ENCODE measurements at regions not wholly inside any gene's neighbourhood (a gene's known extent, or its start where the extent isn't known, plus 50 kb on each side); places are given as distances from the start of the nearest gene placed in this dataset.

DNA sequence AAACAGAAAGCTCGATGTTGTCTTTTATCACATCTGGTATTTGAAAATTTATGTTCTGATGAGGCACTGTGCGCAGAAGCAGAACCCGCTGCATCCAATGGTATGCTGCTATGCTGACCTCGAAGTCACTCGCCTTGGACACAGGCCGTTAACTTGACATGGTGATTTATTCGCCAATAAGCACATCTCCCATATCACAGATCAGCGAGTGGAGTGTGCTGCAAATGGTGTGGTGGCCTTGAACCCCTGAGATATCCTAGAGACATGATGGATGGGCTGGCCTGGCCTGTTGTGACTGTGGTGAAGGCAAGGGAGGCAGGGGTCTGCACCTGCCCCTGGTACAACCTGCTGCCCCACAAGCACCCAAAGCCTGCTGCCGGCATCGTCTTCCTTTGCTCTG, 175.4 kb upstream of the FRG1 start:
- no peaks in the 10 kb centered on the region for H3K27me3 ChIP-seq
- no peak for DNase-seq
- no peak overlapping the region for H3K27ac ChIP-seq
- no peak overlapping the region for H3K4me3 ChIP-seq (replicated peaks in 1 of 3)
- intact Hi-C loops (cut with DNase I) = no loop called here
- H3K36me3 ChIP-seq = no peaks in the 10 kb centered on the region
- TF ChIP-seq POLR2A (IDR thresholded peaks at IDR 0.05) = no peak
- TF ChIP-seq, protein P1, sequence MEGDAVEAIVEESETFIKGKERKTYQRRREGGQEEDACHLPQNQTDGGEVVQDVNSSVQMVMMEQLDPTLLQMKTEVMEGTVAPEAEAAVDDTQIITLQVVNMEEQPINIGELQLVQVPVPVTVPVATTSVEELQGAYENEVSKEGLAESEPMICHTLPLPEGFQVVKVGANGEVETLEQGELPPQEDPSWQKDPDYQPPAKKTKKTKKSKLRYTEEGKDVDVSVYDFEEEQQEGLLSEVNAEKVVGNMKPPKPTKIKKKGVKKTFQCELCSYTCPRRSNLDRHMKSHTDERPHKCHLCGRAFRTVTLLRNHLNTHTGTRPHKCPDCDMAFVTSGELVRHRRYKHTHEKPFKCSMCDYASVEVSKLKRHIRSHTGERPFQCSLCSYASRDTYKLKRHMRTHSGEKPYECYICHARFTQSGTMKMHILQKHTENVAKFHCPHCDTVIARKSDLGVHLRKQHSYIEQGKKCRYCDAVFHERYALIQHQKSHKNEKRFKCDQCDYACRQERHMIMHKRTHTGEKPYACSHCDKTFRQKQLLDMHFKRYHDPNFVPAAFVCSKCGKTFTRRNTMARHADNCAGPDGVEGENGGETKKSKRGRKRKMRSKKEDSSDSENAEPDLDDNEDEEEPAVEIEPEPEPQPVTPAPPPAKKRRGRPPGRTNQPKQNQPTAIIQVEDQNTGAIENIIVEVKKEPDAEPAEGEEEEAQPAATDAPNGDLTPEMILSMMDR (IDR thresholded peaks at IDR 0.05) = no peak
- no peaks in the 10 kb centered on the region for H3K4me1 ChIP-seq
- H3K9me3 ChIP-seq = no peaks in the 10 kb centered on the region
- WGBS, 2 donors = 66 to 91% methylated on average over 10 of the region's 10 CpGs

DNA sequence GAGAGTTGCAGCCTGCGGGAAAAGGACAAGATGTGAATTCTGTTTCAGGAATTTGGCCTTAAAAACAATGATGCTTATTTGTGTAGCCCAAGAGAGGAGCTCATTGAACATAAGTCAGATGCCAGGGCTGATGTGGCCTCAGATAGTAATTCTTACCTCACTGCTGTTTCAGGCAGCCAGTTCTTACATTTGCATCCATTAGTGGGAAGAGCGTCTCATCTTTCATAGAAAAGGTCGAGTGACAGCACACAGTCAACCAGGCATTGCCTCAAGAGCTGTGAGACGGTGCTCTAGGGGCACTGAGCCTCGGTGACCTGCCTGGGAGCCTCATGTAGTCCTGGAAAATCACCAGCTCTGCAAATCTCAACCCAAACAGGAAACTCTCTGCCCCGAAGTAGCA, 174.9 kb upstream of the FRG1 start:
- 38 to 48% methylated on average over 6 of the region's 6 CpGs for WGBS, 2 donors
- Histone ChIP-seq H3K36me3 (no peaks in the 10 kb centered on the region), H3K4me3 (replicated peaks in 1 of 3) (no peak overlapping the region), H3K4me1 (no peaks in the 10 kb centered on the region), H3K9me3 (no peaks in the 10 kb centered on the region), H3K27ac (no peak overlapping the region), H3K27me3 (no peaks in the 10 kb centered on the region)
- TF ChIP-seq, protein P1 (IDR thresholded peaks at IDR 0.05) = no peak
- TF ChIP-seq POLR2A (IDR thresholded peaks at IDR 0.05) = no peak
- DNase-seq = no peak
- intact Hi-C loops (cut with DNase I) = no loop called here

DNA sequence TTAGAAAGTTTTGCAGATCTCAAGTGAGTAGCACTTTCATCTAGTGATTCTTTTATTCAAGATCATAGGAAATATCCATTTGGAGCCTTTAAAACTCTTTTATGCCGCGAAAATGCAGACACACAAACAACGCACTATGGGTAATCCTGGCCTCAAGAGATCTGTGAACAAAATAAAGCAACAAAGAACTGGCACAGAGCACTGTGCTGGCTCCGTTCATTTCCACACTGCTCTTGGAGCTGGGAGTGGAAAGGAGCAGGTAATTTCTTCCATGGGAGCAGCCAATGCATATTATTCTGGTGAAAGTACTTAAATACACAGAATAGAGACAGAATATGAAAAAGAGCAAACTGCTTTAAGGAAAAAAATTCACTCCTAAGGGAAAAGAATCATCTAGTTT, 172.7 kb upstream of the FRG1 start:
- Histone ChIP-seq H3K4me1 (no peaks in the 10 kb centered on the region), H3K27me3 (no peaks in the 10 kb centered on the region), H3K27ac (no peak overlapping the region), H3K36me3 (no peaks in the 10 kb centered on the region), H3K4me3 (replicated peaks in 1 of 3) (no peak overlapping the region), H3K9me3 (no peaks in the 10 kb centered on the region)
- TF ChIP-seq, protein P1 (IDR thresholded peaks at IDR 0.05) = no peak
- no peak for TF ChIP-seq POLR2A (IDR thresholded peaks at IDR 0.05)
- intact Hi-C loops (cut with DNase I) = no loop called here
- 82 to 85% methylated on average over 4 of the region's 4 CpGs for WGBS, 2 donors
- DNase-seq = no peak

DNA sequence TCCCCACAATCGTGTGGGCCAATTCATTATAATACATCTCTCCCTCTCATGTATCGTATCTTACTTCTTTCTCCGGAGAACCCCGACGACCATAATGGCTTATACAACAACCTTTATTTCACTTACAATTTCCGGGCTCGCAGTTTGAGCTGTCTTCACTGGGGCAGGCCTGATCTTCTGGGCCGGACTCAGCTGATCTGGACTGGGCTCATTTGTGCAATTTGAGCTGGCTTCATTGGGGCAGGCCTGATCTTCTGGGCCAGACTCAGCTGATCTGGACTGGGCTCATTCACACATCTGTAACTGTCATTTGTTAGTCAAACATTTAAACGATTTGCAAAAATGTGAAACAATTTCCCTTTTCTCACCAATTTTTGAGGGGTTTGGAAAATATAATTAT, 171.5 kb upstream of the FRG1 start:
- Histone ChIP-seq H3K4me1 (no peaks in the 10 kb centered on the region), H3K9me3 (no peaks in the 10 kb centered on the region), H3K4me3 (replicated peaks in 1 of 3) (no peak overlapping the region), H3K27ac (no peak overlapping the region), H3K27me3 (no peaks in the 10 kb centered on the region), H3K36me3 (no peaks in the 10 kb centered on the region)
- DNase-seq = no peak
- TF ChIP-seq POLR2A (IDR thresholded peaks at IDR 0.05) = no peak
- TF ChIP-seq, protein P1 (IDR thresholded peaks at IDR 0.05) = no peak
- WGBS, 2 donors = 58 to 88% methylated on average over 9 of the region's 9 CpGs
- intact Hi-C loops (cut with DNase I) = no loop called here

DNA sequence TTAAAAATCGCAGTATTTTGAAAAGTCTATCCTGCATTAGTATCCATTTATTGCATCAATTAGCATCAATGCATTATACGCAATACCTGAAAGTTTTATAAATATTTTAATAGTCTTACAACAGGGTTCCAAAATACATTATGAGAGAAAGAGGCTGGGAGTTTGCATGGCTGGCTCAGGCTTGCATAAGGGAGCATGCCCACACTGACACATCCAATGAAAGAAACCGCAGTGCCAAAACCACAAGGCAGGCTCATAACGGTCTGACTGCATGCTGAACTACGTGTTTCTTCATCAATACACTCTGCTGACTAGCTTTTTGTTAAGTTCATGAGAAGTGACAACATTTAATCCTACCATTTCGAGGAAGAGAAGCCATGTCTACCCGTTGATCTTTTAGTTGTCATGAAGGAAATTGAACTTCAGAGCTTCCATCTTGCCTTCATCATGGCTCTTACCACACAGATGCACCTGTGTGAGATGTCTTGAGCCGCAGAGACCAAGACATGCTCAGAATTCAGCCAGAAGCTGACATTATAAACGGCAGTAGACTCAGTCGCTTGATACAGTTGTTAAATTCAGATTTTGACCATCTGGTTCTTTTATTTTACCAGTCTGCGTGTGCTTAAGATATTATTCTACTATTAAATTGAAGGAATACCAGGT, 168.8 kb upstream of the FRG1 start:
- Histone ChIP-seq H3K27me3 (no peaks in the 10 kb centered on the region), H3K27ac (no peak overlapping the region), H3K4me1 (no peaks in the 10 kb centered on the region), H3K9me3 (no peaks in the 10 kb centered on the region), H3K4me3 (replicated peaks in 1 of 3) (no peak overlapping the region), H3K36me3 (no peaks in the 10 kb centered on the region)
- WGBS, 2 donors = 85 to 90% methylated on average over 11 of the region's 11 CpGs
- intact Hi-C loops (cut with DNase I) = no loop called here
- no peak for DNase-seq
- no peak for TF ChIP-seq POLR2A (IDR thresholded peaks at IDR 0.05)
- TF ChIP-seq, protein P1 (IDR thresholded peaks at IDR 0.05) = no peak

Data from thyroid gland (tissue), 4 donors.